OCI-M2 (cell line): ENCODE measurements at regions not wholly inside any gene's neighbourhood (a gene's known extent, or its start where the extent isn't known, plus 50 kb on each side); places are given as distances from the start of the nearest gene placed in this dataset.

Experiments used
- DNase-seq: peaks from one replicate; lab custom pipeline; 2025; ENCODE audit not compliant: unreplicated experiment; lab: John Stamatoyannopoulos, UW

DNA sequence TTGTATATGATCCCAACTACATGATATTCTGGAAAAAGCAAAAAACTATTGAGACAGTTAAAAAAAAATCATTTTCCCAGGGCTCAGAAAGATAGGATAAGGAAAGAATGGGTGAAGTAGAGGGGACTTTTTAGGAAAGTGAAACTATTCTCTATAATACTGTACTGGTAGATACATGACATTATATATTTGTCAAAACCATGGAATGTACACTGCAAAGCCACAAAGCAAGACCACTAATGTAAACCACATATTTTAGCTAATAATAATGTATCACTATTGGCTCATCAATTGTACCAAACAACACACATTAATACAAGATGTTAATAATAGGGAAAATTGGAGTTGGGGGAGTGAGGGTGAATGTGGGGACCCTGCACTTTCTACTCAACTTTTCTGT, 182.6 kb downstream of the EFNB2 start:
- no peak for DNase-seq

DNA sequence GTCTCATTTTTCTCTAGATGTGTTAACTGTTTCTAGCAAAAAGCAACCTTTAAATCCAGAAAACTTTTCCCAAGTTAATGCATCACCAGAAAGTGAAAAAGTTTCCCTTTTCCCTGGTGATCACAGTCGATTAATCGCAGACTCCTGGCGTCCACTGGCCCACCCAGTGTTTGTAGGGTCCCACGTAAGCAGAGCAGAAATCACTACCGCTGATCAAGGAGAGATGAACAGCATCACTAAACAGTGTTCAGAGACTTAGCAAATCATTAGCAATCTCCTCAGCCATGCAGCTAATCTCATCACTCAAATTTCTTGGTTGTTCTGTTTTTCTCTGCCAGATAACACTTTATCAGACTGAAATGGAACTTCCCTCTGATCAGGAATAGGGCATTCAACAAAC, 184.2 kb downstream of the EFNB2 start:
- DNase-seq, result no peak

DNA sequence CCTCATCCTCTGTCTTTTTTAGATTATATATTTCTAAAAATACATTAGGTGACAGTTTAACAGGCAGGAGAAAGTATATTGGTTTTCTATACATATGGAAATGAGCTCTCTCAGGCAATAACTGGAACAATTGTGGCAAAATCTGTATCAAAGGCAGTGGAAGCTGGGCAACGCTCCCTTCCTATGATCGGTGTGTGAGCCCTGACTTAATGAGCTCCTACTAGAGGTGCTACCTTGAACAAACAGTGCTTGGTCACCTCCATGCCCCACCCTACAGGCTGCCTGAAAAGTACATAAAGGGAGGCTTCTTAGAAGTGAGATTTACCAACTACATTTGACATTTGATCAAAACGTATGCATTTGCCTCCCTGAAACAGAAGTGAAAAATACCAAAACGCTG, 185.3 kb downstream of the EFNB2 start:
- DNase-seq, result no peak

DNA sequence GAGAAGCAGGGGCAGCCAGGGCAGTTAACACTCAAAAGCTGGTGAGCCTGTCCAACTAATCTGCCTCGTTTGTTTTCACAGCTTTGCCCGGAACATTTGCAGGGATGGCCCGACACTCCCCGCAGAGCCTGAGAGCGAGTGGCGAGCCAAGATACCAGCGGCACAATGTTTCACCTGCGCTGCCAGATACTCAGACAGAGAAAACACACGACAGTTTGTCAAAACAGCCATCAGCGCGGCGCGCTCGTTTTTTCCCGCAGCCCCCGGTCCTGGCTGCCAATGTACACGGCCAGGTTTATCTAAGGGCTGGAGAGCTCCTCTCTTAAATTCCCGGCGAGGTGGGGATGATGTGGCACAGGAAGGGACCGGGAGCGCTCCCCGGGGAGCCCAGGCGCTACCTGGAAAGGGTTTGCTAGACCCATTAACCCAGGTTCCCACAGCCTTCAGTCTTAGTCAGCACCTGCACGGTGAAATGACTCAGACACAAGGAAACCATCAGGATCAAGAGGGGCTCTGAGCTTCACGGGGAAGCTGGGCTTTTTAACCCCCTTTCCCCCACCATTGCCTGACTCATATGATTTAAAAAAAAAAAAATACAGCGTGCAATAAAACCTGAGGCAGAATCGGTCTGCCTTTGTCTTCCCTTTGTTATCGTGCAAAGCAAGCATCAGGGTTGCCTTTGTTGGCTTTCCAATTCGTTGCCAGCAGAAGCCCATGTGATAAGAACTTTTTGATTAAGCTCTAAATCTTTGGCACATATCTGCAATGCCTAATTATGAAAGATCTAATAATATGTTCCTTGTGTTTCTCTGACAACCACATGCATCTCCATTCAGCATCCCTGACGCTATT, 186.2 kb downstream of the EFNB2 start:
- no peak for DNase-seq

DNA sequence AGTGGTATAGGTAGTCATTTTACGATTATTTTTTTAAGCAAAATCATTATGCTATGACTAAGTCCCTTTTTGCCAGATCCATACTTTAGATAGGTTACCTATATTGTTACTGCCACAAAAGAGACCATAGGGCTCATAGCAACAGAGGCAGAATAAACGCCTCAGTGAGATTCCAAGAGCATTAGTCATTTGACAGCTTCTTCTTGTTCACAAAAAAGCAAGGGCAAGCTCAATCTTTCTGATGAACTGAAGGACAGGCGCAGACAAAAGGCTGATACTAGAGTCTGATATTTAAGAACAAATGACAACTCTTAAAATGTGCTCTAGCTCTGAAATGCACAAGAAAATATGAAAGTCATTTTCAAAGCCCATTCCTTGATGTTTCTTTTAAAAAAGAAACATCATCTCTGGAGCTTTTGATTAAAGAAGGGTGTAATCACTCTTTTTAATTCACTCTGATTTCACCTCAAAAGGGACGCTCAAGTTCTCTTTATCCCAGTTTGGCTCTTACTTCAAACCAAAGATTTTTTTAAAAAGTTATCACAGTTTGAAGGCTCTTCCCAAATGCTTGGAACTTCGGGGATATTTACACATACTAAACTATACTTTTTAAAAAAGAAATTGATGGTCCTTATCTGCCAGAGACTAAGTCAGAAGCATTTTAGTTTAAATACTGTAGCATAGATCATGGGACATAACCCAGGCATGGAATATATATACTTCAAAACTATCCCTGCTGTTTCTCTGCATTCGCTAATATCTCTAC, 187.2 kb downstream of the EFNB2 start:
- no peak for DNase-seq

DNA sequence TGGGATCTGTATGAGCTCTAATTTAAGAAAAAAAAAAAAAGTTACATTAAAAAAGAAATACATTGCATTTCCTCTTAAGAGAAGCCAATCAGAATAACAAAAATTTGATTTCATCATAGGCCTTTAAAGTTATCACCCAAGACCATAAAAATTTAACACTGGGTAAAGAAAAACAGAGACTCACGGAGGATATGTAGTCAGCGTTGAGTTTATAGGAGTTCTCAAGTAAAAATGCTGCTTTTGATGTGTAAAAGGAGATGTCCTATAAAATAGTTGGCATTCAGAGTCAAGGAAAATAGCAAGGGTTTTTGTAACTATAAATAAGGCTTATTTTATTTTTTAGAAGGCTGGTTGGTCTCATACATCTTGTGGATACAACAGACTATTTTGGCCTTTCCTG, 191.1 kb downstream of the EFNB2 start:
- no peak for DNase-seq

DNA sequence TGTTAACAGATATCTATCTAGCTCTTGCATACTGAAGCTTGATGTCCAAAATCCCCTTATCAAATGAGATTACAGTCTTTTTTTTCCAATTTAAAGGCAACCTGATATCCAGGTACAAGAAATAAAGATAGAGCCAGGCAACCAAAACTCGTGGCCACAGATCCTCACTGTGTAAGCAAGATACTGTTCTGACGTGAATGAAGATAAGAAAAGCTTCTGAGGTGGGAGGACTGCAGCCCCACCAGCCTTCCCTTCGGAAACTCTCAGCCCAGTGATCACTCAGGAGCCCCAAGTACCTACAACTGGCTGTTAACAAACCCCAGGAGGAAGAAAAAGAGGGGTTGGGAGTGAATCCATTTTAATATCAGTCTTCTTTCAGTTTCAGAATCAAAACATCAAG, 191.6 kb downstream of the EFNB2 start:
- DNase-seq, result no peak

DNA sequence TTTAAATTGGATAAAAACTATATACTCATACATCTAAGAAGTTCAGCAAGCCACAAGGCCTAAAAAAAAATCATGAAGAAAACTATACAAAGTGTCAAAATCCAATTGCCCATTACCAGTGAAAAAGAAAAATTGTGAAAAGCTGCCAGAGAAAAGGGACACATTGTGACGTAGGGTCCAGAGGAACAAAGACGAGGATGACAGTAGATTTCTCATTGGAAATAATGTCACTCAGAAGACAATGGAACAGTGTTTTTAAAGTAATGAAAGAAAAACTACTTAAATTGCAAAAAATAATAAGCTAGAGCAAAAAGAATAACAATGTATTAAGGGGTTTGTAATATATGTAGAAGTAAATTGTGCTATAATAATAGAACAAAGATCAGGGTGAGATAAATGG, 195.2 kb downstream of the EFNB2 start:
- no peak for DNase-seq

DNA sequence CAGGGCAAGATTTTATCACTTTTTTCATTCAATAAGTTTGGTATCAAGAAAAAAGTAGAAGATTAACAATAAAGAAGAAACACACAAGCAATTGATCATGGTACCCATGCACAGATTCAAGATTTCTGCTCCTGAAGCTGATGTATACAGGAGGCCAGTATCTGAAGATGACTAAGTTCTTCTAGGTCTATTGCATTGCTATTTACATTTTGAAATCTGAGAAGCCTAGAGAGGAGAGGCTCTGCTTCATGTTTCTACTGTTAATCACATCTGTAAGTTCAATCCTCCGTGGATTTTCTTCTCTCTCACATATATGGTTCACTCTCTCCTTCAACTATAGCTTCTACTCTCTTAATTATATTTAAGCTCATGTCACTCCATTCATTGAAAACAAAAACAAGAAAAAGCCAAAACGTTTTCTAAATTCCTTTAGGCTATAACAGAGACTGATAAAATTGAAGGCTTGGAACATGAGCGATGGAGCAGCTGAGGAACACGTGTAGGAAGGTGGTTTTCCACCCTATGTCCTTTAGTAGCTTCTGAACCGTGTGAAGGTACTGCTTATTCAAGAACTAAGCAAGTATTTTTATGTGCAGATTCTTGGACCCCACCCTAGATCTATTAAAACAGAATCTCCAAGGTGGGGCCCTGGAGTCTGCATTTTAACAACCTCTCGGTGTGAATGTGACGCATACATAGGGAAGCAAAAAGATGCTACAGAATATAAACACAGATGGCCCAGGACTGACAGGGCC, 198.2 kb downstream of the EFNB2 start:
- DNase-seq, result no peak

DNA sequence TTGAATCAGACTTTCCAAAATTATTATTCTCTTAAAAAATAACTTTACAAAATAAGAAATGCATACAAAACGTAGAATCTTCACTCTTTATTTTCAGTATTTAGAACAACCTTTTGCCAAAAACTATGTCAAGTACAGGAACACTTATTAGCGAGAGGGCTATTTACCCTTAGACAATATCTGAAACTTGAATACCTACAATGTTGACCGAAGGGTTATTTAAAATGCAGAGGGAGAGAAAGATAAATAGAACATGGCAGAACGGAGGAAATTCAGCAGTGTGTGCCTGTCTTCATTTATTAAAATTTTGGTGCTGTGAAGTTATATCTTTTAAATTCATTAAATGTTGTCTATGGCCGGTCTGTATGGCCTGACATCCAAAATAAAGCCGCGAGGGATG, 198.8 kb downstream of the EFNB2 start:
- DNase-seq, result no peak

DNA sequence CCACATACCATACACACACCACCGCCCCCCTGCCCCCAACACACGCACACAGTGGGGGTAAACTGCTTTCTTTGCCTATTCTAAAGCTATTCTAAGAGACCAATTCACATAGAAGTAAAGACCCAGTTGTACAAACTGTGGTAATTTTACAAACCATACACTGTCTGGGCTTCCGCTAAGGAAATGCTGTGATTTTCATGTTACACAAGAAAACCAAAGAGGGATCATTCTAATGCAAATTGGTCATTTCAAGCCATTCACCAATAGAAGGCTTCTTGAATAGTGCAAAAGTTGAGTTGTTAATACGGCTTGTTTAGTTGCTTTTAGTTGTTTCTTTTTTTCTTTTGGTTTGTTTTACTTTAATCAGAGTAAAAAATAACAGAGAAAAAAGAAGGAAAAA, 202.8 kb downstream of the EFNB2 start:
- no peak for DNase-seq

DNA sequence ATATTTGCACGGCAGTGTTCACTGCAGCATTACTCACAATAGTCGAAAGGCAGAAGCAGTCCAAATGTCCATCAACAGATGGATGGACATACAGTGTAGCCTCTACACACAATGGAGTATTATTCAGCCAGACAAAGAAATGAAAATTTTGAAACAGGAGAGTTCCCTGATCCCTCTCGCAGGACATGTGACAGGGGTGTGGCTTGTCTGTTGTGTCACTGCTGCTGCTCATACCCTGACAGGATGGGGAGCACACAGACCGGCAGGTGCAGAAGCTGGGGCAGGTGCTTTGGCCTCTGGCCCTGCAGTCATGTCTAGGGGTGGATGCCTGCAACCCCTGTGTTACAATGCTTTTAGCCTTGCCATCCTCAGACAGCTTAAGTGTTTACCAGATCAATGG, 204.3 kb downstream of the EFNB2 start:
- no peak for DNase-seq

DNA sequence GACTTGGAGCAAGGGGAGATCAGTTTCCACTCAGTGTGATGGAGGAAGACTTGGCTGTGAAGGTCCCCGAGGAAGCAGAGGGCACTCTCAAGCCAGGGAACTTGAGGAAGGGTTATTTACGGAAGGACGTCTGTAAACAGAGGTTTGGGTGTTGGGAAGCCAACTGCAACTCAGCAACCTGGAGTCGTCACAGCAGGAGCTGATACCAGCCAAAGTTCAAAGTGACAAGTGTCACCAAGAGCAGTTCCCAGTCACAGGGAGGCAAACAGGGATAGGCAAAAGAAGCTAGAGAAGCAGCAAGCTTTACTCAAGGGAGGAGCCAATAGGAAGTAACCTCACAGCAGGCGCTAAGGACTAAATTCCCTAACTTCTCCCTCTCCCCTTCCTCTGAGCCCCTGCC, 205.5 kb downstream of the EFNB2 start:
- no peak for DNase-seq

DNA sequence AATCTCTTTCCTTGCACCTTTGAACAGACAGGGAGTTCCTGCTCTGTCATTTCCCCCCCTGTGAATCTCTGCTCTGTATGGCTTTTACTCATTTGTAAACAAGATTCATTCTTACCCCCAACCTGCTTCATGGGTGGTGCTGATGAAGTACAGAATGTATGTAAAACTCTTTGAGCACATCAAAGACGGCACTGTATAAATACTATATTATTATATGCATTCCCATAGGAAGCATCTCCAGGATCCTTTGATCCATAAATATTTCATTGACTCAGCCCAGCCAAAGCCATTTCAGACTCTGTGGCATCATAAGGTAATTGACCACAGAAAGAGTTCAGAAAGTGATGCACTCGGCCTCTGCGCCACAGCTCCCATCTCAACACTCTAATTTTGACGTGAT, 208.7 kb downstream of the EFNB2 start:
- no peak for DNase-seq

DNA sequence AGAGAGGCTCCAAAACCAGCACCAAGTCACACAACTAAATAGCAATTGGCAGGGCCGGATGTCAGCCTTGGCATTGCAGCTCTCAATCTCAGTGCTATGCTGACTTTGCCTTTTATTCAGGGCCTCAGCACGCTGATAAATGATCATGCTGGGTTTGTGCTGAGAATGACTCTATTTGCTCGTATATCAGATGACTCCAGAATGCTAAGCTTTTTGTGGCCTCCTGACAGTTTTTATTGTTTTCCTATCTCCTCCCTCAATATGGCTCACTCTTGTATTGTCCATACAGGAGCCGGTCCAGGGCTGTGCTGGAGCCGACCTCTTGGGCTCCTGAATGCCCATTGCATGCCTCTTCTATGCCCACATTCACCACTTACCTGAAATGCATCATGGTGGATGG, 211.0 kb downstream of the EFNB2 start:
- DNase-seq, result no peak

DNA sequence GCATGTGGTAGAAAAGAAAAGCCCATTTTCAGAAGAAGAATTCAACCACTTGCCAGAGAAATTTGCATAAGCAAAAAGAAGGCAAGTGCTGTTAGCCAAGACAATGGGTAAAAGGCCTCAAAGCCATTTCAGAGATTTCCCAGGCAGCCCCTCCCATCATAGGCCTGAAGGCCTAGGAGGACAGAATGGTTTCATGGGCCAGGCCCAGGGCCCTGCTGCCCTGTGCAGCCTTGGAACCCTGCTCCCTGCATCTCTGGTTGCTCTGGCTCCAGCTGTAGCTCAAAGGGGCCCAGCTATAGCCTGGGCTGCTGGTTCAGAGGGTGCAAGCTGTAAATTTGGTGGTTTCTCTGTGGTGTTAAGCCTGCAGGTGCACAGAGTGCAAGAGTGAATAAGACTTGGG, 212.8 kb downstream of the EFNB2 start:
- DNase-seq, result no peak

DNA sequence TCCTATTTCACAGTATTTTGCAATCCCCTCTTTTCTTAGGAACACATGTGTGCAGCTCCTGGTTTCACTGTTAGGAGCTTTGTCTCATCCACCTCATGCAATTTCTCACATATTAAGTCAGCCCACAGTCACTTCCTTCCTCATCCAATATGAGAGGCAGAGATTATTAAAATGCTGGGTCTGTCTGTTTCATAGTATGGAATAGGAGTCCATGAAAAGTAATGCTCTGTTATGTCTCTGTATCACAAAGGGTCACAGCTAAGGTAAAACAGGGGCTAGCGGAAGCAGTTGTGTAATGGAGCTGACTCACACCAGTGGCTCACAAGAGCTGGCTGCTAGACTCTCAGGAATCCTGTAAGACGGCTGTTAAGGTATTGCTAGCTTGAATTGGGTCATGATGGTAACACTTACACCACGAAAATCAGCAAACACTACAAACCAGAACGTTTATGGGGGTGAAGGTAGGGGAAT, 216.5 kb downstream of the EFNB2 start:
- DNase-seq, result no peak

DNA sequence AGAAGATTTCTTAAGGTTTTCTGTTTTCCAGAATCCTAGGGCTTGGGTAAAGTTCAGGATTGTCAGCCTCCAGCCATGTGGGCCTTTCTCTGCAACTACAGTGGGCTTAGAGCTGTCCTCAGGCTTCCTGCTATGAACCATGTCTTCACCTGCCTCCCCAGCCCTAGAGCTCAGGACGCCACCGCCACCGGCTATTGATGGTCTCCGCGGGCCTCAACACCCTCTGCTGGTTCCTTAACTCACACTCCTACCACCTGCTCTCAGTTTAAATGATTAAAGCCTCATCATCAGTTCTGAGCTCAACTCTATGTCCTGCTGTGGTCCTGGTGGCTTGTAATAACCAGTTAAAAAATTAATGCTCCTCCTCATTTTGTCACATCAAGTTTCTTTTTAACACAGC, 221.0 kb downstream of the EFNB2 start:
- no peak for DNase-seq

DNA sequence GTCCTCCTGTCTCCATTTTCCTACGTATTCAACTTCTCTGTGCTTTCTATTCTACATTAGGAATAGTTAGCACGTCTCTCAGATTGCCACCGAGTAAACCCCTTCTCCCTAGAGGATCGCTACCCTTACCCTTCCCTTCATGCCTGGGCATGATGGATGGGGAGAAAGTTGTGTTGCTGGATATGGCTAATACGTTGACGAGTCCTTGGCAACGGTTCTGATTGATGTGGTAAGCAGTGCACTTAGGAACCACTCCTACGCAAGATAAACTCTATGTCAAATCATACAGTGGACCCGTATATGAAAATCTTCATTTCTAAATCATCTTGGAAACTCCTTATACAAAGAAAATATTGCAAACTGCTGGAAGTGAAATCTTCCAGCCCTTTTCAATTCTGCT, 224.5 kb downstream of the EFNB2 start:
- no peak for DNase-seq

DNA sequence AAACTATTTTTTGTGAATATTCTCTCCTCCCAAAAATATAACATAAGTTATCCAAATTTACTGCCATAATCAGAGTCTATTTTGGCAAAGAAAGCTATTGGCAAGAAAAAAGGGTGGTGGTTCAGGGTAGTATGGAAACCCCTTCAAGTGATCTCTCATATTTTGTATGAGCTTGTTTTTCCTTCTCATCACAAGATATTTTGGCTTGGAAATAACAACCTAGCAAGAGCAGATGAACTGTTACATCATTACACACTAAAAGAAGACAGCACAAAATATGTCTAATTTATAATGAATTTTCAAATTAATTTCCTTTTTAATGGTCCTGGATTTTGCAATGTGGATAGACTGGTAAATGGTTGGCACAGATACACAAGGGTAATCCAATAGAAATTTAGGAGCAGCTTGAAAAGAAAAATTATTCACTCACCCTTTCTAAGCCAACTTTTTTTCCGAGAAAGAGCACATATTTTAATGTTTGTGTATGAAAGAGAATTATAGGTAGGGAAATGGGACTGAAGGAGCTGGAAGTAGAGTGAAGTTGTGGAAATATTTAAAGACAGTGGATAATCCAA, 225.1 kb downstream of the EFNB2 start:
- DNase-seq, result no peak

DNA sequence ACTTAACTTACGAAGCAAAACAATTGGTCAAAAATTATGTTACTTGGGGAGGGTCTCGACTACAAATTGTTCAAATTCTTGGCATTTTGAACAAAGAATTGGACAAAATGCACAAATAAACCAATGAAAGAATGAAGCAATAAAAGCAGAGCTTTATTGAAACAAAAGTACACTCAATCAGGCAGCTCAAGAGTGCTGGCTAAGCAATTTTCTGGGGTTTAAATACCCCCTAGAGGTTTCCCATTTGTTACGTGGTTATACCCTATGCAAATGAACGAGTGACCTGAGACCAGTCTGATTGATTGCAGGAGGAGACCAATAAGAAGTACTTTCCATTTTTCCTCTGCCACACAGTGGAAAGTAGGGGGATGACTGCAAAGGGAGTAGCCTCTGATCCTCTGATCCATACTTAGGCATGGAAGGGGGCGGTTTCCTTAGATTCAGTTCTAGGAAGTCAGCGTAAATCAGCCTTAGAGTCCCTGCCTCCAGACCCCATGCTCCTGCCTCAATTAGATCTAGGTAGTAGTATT, 228.6 kb downstream of the EFNB2 start:
- DNase-seq, result no peak
